PFSK-1 (cell line): ENCODE measurements at regions not wholly inside any gene's neighbourhood (a gene's known extent, or its start where the extent isn't known, plus 50 kb on each side); places are given as distances from the start of the nearest gene placed in this dataset.

ENCODE experiments used
- FOXP2 ChIP-seq: optimal IDR thresholded peaks from 2 replicates; pipeline ENCODE3; 2011; ENCODE audit warnings: borderline replicate concordance, control low read depth, inconsistent platforms; ENCODE audit not compliant: insufficient read depth; ENCODE audit errors: extremely low read length, extremely low read depth
- POLR2AphosphoS5 ChIP-seq: IDR thresholded peaks from 2 replicates; pipeline ENCODE4 v1.6.1; 2012; ENCODE audit warnings: low read depth, mild to moderate bottlenecking, control low read depth, low read length, moderate library complexity
- REST ChIP-seq, 2 experiments: IDR thresholded peaks; 2 replicates each; pipeline versions ENCODE4 v1.6.1 to v1.8.0; 2011 to 2012; ENCODE audit warnings: low read depth in 2 of 2, low read length in 2 of 2, control low read depth in 1 of 2, inconsistent platforms in 1 of 2, mild to moderate bottlenecking in 1 of 2, moderate library complexity in 1 of 2; ENCODE audit not compliant: insufficient read depth in 1 of 2
- SIN3A ChIP-seq: IDR thresholded peaks from 2 replicates; pipeline ENCODE4 v1.6.1; 2012; ENCODE audit warnings: mild to moderate bottlenecking, low read length, moderate library complexity, borderline replicate concordance; ENCODE audit not compliant: insufficient read depth
- TAF1 ChIP-seq: IDR thresholded peaks from 2 replicates; pipeline ENCODE4 v1.6.1; 2012; ENCODE audit warnings: low read length, control low read depth, borderline replicate concordance; ENCODE audit not compliant: insufficient read depth

GRCh38 chr12:9363145-9363544, 154.9 kb upstream of the PZP start:
- no peak for TF ChIP-seq SIN3A
- TF ChIP-seq REST (IDR thresholded peaks at IDR 0.05; ENCODE audit: insufficient read depth in 1 of 2, low read depth in 2 of 2, low read length in 2 of 2) = no peak
- TF ChIP-seq FOXP2 = no peak
- no peak for TF ChIP-seq TAF1
- TF ChIP-seq POLR2AphosphoS5 = no peak

GRCh38 chr12:9361879-9362326, 153.7 kb upstream of the PZP start:
- TF ChIP-seq SIN3A (no peak), REST (IDR thresholded peaks at IDR 0.05; ENCODE audit: insufficient read depth in 1 of 2, low read depth in 2 of 2, low read length in 2 of 2) (no peak), FOXP2 (no peak)

DNA sequence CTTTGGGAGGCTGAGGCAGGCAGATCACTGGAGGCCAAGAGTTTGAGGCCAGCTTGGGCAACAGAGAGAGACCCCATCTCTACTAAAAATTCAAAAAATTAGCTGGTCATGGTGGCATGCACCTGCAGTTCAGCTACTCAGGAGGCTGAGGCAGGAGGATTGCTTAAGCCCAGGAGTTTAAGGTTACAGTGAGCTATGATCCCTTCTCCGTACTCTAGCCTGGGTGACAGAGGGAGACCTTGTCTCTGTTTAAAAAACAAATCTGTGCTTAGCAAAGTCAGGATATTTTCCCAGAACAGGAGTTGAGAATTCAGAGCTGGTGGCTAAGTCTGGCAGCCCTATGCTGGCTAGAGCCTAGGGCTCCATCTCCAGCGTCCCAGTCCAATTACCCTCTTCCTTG, 142.9 kb upstream of the PZP start:
- TF ChIP-seq POLR2AphosphoS5 (no peak), REST (IDR thresholded peaks at IDR 0.05; ENCODE audit: insufficient read depth in 1 of 2, low read depth in 2 of 2, low read length in 2 of 2) (no peak), FOXP2 (no peak), TAF1 (no peak), SIN3A (no peak)

- no peak for TF ChIP-seq SIN3A
- TF ChIP-seq POLR2AphosphoS5 = no peak
- TF ChIP-seq REST (IDR thresholded peaks at IDR 0.05; ENCODE audit: insufficient read depth in 1 of 2, low read depth in 2 of 2, low read length in 2 of 2) = no peak
- TF ChIP-seq FOXP2 = no peak
These were observed 142.0 kb upstream of the PZP start for GRCh38 chr12:9349888-9350885.
